SK-N-DZ (cell line): ENCODE measurements at regions not wholly inside any gene's neighbourhood (a gene's known extent, or its start where the extent isn't known, plus 50 kb on each side); places are given as distances from the start of the nearest gene placed in this dataset.

Experiments
- DNase-seq: peaks from one replicate; pipeline ENCODE4 v3.0.0-alpha.2; 2015; ENCODE audit warnings: low spot score

GRCh38 chr7:84821671-84822534, 365.0 kb downstream of the SEMA3D start:
- no peak for DNase-seq

GRCh38 chr7:84820481-84820880, 366.4 kb downstream of the SEMA3D start:
- DNase-seq = no peak

GRCh38 chr7:84817016-84817415, 369.8 kb downstream of the SEMA3D start:
- DNase-seq = no peak

GRCh38 chr7:84813376-84813775, 373.5 kb downstream of the SEMA3D start:
- no peak for DNase-seq

- DNase-seq = no peak
Measured at GRCh38 chr7:84812021-84812420, 374.8 kb downstream of the SEMA3D start.

- DNase-seq = no peak
Measured at GRCh38 chr7:84811362-84811761, 375.5 kb downstream of the SEMA3D start.

GRCh38 chr7:84809877-84810276, 377.0 kb downstream of the SEMA3D start:
- DNase-seq = no peak

GRCh38 chr7:84803979-84804378, 382.9 kb downstream of the SEMA3D start:
- no peak for DNase-seq

GRCh38 chr7:84801396-84801795, 385.5 kb downstream of the SEMA3D start:
- DNase-seq = no peak

GRCh38 chr7:84800846-84801245, 386.0 kb downstream of the SEMA3D start:
- no peak for DNase-seq

GRCh38 chr7:84799106-84799505, 387.8 kb downstream of the SEMA3D start:
- DNase-seq = no peak

- DNase-seq = no peak
Measured at GRCh38 chr7:84792231-84792893, 394.5 kb downstream of the SEMA3D start.

GRCh38 chr7:84790882-84791281, 396.0 kb downstream of the SEMA3D start:
- no peak for DNase-seq

GRCh38 chr7:84786073-84786472, 400.8 kb downstream of the SEMA3D start:
- no peak for DNase-seq

- no peak for DNase-seq
Measured at GRCh38 chr7:84784450-84784849, 402.4 kb downstream of the SEMA3D start.

GRCh38 chr7:84783141-84783778, 403.6 kb downstream of the SEMA3D start:
- no peak for DNase-seq

- no peak for DNase-seq
Measured at GRCh38 chr7:84781838-84782237, 405.0 kb downstream of the SEMA3D start.

- no peak for DNase-seq
Measured at GRCh38 chr7:84780158-84781124, 406.4 kb downstream of the SEMA3D start.

GRCh38 chr7:84757761-84758160, 429.1 kb downstream of the SEMA3D start:
- no peak for DNase-seq

- DNase-seq = peak; percentile 8
Measured at GRCh38 chr7:84746353-84746752, 440.5 kb downstream of the SEMA3D start.

GRCh38 chr7:84744385-84744784, 442.5 kb downstream of the SEMA3D start:
- DNase-seq = no peak
